Left renal pelvis (tissue), 4 donors: ENCODE measurements at regions not wholly inside any gene's neighbourhood (a gene's known extent, or its start where the extent isn't known, plus 50 kb on each side); places are given as distances from the start of the nearest gene placed in this dataset.

Experiments used
- DNase-seq, 4 donors: peaks; one replicate each; pipeline ENCODE4 v3.0.0-alpha.2; 2013; ENCODE audit warnings: low read depth in 4 of 4, low spot score in 3 of 4

- no peak for DNase-seq
Measured at GRCh38 chr5:153432583-153432982, 57.9 kb upstream of the GRIA1 start.

GRCh38 chr5:153437251-153437650 is 53.2 kb upstream of the GRIA1 start:
- DNase-seq, result no peak

DNA sequence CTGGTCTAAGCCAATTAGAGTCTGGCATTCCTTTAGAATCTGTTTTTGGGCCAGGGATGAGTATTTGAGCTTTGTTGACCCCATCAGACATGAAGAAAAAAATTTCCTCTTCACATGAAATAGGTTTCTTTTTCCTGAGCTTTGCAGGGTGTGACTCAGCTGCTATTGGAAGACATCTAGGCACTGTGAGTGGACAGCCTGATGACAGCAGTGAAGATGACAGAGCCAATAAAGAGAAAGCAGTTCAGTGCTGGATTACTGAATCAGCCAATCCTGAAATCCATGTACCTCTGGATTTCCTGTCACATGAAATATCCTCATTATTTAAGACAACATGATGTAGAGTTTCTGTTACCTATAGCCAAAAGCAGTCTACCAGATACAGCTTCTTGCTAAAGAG is 51.3 kb upstream of the GRIA1 start:
- no peak for DNase-seq
